MM.1S (cell line): ENCODE measurements at regions not wholly inside any gene's neighbourhood (a gene's known extent, or its start where the extent isn't known, plus 50 kb on each side); places are given as distances from the start of the nearest gene placed in this dataset.

Source experiments
- DNase-seq: peaks from one replicate; pipeline ENCODE4 v3.0.0-alpha.2; 2015
- H2AFZ ChIP-seq: fragments of 300-600 bp; sonication (generic); 2 replicates; pipeline ENCODE4 v1.6.0; 2016; ENCODE audit warnings: antibody characterized with exemption, low read length
- H3F3A ChIP-seq: fragments of 300-600 bp; sonication (generic); 2 replicates; pipeline ENCODE4 v1.6.1; 2016; ENCODE audit warnings: mild to moderate bottlenecking, antibody characterized with exemption, low read length, moderate library complexity, mixed read lengths; ENCODE audit not compliant: insufficient read depth
- H3K27ac ChIP-seq: fragments of 300-600 bp; sonication (generic); 2 replicates; pipeline ENCODE4 v1.5.1; 2016; ENCODE audit warnings: mild to moderate bottlenecking, low read length
- H3K27me3 ChIP-seq: fragments of 300-600 bp; sonication (generic); replicated peaks from 2 replicates; pipeline ENCODE4 v1.6.0; 2016; ENCODE audit warnings: low read length; ENCODE audit not compliant: insufficient read depth
- H3K36me3 ChIP-seq: fragments of 300-600 bp; sonication (generic); replicated peaks from 2 replicates; pipeline ENCODE4 v1.6.1; 2016; ENCODE audit warnings: mild to moderate bottlenecking, low read length, mixed read lengths; ENCODE audit not compliant: insufficient read depth
- H3K4me1 ChIP-seq: fragments of 300-600 bp; sonication (generic); 2 replicates; pipeline ENCODE4 v1.6.1; 2016; ENCODE audit warnings: low read length, mixed read lengths
- H3K4me2 ChIP-seq: fragments of 300-600 bp; sonication (generic); 2 replicates; pipeline ENCODE4 v1.6.0; 2016; ENCODE audit warnings: low read depth, low read length
- H3K4me3 ChIP-seq: fragments of 300-600 bp; sonication (generic); 2 replicates; pipeline ENCODE4 v1.5.1; 2016; ENCODE audit warnings: low read length, mixed read lengths
- H3K79me2 ChIP-seq: fragments of 300-600 bp; sonication (generic); 2 replicates; pipeline ENCODE4 v1.6.1; 2016; ENCODE audit warnings: mixed run types, low read length, mixed read lengths
- H3K9ac ChIP-seq: fragments of 300-600 bp; sonication (generic); 2 replicates; pipeline ENCODE4 v1.6.1; 2016; ENCODE audit warnings: low read length, mixed read lengths
- H3K9me2 ChIP-seq: fragments of 300-600 bp; sonication (generic); replicated peaks from 2 replicates; pipeline ENCODE4 v1.6.1; 2016; ENCODE audit warnings: mild to moderate bottlenecking, low read length, mixed read lengths; ENCODE audit not compliant: insufficient read depth
- H3K9me3 ChIP-seq: fragments of 300-600 bp; sonication (generic); replicated peaks from 2 replicates; pipeline ENCODE4 v1.6.1; 2016; ENCODE audit warnings: mild to moderate bottlenecking, low read length, mixed read lengths; ENCODE audit not compliant: insufficient read depth
- H4K20me1 ChIP-seq: fragments of 300-600 bp; sonication (generic); 2 replicates; pipeline ENCODE4 v1.6.1; 2016; ENCODE audit warnings: mild to moderate bottlenecking, low read length, moderate library complexity, mixed read lengths; ENCODE audit not compliant: insufficient read depth
- CTCF ChIP-seq: fragments of 300-600 bp; sonication (generic); IDR thresholded peaks from 2 replicates; pipeline ENCODE4 v1.5.1; 2016; ENCODE audit warnings: antibody characterized with exemption, low read length, mixed read lengths
- EZH2 ChIP-seq: fragments of 300-600 bp; sonication (generic); optimal IDR thresholded peaks from 2 replicates; pipeline ENCODE3; 2017; ENCODE audit warnings: low read depth, mild to moderate bottlenecking, antibody characterized with exemption, low read length, mixed read lengths
- EZH2phosphoT487 ChIP-seq: fragments of 300-600 bp; sonication (generic); IDR thresholded peaks from 2 replicates; pipeline ENCODE4 v1.6.1; 2018; ENCODE audit warnings: antibody characterized with exemption, low read length

GRCh38 chr10:128869101-128869749 lies 597.8 kb upstream of the MGMT start:
- Histone ChIP-seq H3K36me3 (no peaks in the 10 kb centered on the region), H3K79me2 (no peaks in the 10 kb centered on the region)

GRCh38 chr10:128870830-128871597 lies 596.0 kb upstream of the MGMT start:
- H3K79me2 ChIP-seq, result no peaks in the 10 kb centered on the region
- no peak overlapping the region for H3K4me3 ChIP-seq
- DNase-seq, result no peak
- no peak overlapping the region for H2AFZ ChIP-seq
- H3K36me3 ChIP-seq, result no peaks in the 10 kb centered on the region
- no peak overlapping the region for H3K9ac ChIP-seq
- H3K9me3 ChIP-seq, result no peaks in the 10 kb centered on the region
- H4K20me1 ChIP-seq, result no peaks in the 10 kb centered on the region
- H3F3A ChIP-seq, result no peaks in the 10 kb centered on the region
- TF ChIP-seq EZH2phosphoT487, result no peak
- TF ChIP-seq EZH2, result no peak
- TF ChIP-seq CTCF, result no peak
- no peaks in the 10 kb centered on the region for H3K4me1 ChIP-seq
- no peaks in the 10 kb centered on the region for H3K9me2 ChIP-seq
- H3K27me3 ChIP-seq, result no peaks in the 10 kb centered on the region
- no peak overlapping the region for H3K27ac ChIP-seq
- no peak overlapping the region for H3K4me2 ChIP-seq

More at GRCh38 chr10:128869101-128869749, 597.8 kb upstream of the MGMT start:
- Histone ChIP-seq H3K4me1 (no peaks in the 10 kb centered on the region), H3F3A (no peaks in the 10 kb centered on the region), H3K9me3 (no peaks in the 10 kb centered on the region), H3K27me3 (no peaks in the 10 kb centered on the region), H2AFZ (no peak overlapping the region), H3K4me2 (no peak overlapping the region), H3K9me2 (no peaks in the 10 kb centered on the region), H3K9ac (no peak overlapping the region), H3K27ac (no peak overlapping the region), H3K4me3 (no peak overlapping the region), H4K20me1 (no peaks in the 10 kb centered on the region)
- DNase-seq, result no peak
- TF ChIP-seq EZH2 (no peak), EZH2phosphoT487 (no peak), CTCF (no peak)

- Histone ChIP-seq H3K4me3 (no peak overlapping the region), H2AFZ (no peak overlapping the region)
Measured at GRCh38 chr10:128871671-128872231, 595.3 kb upstream of the MGMT start.

More at GRCh38 chr10:128871671-128872231, 595.3 kb upstream of the MGMT start:
- Histone ChIP-seq H3K9ac (no peak overlapping the region), H3K36me3 (no peaks in the 10 kb centered on the region), H3K9me3 (no peaks in the 10 kb centered on the region), H3K4me2 (no peak overlapping the region), H3K27ac (no peak overlapping the region), H3K4me1 (no peaks in the 10 kb centered on the region), H3F3A (no peaks in the 10 kb centered on the region), H3K79me2 (no peaks in the 10 kb centered on the region), H3K27me3 (no peaks in the 10 kb centered on the region), H4K20me1 (no peaks in the 10 kb centered on the region), H3K9me2 (no peaks in the 10 kb centered on the region)
- TF ChIP-seq CTCF (no peak), EZH2phosphoT487 (no peak), EZH2 (no peak)
- no peak for DNase-seq
